ENCODE measurements at regions not wholly inside any gene's neighbourhood (a gene's known extent, or its start where the extent isn't known, plus 50 kb on each side); places are given as distances from the start of the nearest gene placed in this dataset.

DNA sequence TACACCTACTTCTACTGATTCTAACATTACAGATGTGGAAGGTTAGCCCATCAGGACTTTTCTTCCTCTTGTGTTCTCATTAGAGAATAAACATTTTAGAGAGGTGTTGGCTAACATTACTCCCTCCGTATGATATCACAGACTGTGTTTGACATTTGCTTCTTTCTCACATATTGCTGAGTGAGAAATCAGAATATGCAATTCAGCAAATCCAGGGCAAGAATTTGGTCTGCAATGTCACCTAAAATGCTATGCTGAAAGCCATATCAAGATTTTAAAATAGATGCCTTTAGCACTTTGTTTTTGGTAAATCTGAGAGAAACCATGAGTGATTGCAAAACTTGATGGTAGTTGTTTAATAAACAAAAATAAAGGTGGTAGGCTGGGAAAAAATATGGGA is 319.1 kb downstream of the C4orf33 start:
- no peaks in the 10 kb centered on the region for H3K36me3 ChIP-seq (ENCODE audit: insufficient read depth, low read length)
- no peak overlapping the region for H3K4me3 ChIP-seq
- H3K27ac ChIP-seq: no peak overlapping the region
- H3K9me3 ChIP-seq (ENCODE audit: low read depth, low read length): no peaks in the 10 kb centered on the region
- no peak overlapping the region for H3K9ac ChIP-seq (ENCODE audit: insufficient read length)
- TF ChIP-seq POLR2AphosphoS5 (IDR thresholded peaks at IDR 0.05; ENCODE audit: borderline replicate concordance, low read depth, low read length) (no peak), FOXP2 (optimal IDR thresholded peaks at IDR 0.05; ENCODE audit: control extremely low read depth, extremely low read length, insufficient read depth) (no peak), EZH2 (IDR thresholded peaks at IDR 0.05) (no peak)
- DNase-seq (ENCODE audit: low read depth, low spot score): no peak

- Histone ChIP-seq H3K9ac (ENCODE audit: insufficient read length) (no peak overlapping the region), H3K27ac (no peak overlapping the region), H3K4me3 (no peak overlapping the region), H3K36me3 (ENCODE audit: insufficient read depth, low read length) (no peaks in the 10 kb centered on the region), H3K9me3 (ENCODE audit: low read depth, low read length) (no peaks in the 10 kb centered on the region)
- no peak for DNase-seq (ENCODE audit: low read depth, low spot score)
- TF ChIP-seq EZH2 (IDR thresholded peaks at IDR 0.05): no peak
- TF ChIP-seq POLR2AphosphoS5 (IDR thresholded peaks at IDR 0.05; ENCODE audit: borderline replicate concordance, low read depth, low read length): no peak
- no peak for TF ChIP-seq FOXP2 (optimal IDR thresholded peaks at IDR 0.05; ENCODE audit: control extremely low read depth, extremely low read length, insufficient read depth)
These were observed 324.7 kb downstream of the C4orf33 start for GRCh38 chr4:129420637-129421036.

DNA sequence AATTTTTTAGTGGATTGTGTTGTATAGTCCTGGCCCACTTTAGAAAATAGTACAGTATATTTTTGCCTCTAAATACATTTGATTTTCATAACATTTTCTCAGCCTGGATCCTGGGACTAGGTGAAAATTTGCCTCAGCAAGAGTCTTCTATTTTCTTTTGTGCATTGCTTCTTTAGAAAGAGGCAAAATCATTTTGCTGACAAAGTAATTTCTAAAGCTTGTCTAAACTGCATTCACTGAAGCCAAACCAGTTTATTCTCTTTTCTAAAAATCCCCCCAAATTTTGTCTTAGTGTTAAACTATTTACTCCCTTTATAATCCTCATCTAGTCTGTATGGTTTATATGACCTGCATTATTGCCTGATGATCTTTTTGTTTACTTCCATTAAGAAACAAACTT is 326.3 kb downstream of the C4orf33 start:
- TF ChIP-seq FOXP2 (optimal IDR thresholded peaks at IDR 0.05; ENCODE audit: control extremely low read depth, extremely low read length, insufficient read depth): no peak
- no peak for TF ChIP-seq POLR2AphosphoS5 (IDR thresholded peaks at IDR 0.05; ENCODE audit: borderline replicate concordance, low read depth, low read length)
- TF ChIP-seq EZH2 (IDR thresholded peaks at IDR 0.05): no peak
- DNase-seq (ENCODE audit: low read depth, low spot score): no peak
- Histone ChIP-seq H3K4me3 (no peak overlapping the region), H3K9me3 (ENCODE audit: low read depth, low read length) (no peaks in the 10 kb centered on the region), H3K9ac (ENCODE audit: insufficient read length) (no peak overlapping the region), H3K36me3 (ENCODE audit: insufficient read depth, low read length) (no peaks in the 10 kb centered on the region), H3K27ac (no peak overlapping the region)

DNA sequence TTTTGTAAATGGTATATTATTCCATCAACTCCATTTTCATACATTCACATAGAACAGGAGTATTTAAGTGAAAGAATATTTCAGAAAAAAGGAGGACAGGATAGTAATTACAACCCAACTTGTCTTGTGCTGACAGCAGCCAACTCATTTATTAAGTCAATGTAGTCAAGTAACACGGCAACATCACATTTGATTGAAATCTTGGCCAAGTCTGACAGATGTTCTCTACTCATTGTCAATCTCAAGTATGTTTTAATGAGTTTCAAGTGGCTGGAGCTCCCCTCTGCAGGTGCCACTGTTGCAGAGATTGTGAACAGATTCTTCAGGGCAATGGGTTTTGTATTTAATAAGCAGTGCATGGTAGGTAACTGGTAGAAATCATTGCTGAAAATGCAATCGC is 332.5 kb downstream of the C4orf33 start:
- Histone ChIP-seq H3K27ac (no peak overlapping the region), H3K4me3 (no peak overlapping the region)

GRCh38 chr4:129429581-129430320 is 333.8 kb downstream of the C4orf33 start:
- Histone ChIP-seq H3K27ac (peak overlapping the region; percentile 66; the same call in 1 of the 2 replicates), H3K9ac (ENCODE audit: insufficient read length) (no peak overlapping the region), H3K36me3 (ENCODE audit: insufficient read depth, low read length) (no peaks in the 10 kb centered on the region), H3K9me3 (ENCODE audit: low read depth, low read length) (no peaks in the 10 kb centered on the region), H3K4me3 (peak overlapping the region; percentile 8; the same call in 1 of the 2 replicates)
- DNase-seq (ENCODE audit: low read depth, low spot score): peak; percentile 45
- TF ChIP-seq EZH2 (IDR thresholded peaks at IDR 0.05): no peak
- TF ChIP-seq FOXP2 (optimal IDR thresholded peaks at IDR 0.05; ENCODE audit: control extremely low read depth, extremely low read length, insufficient read depth): no peak
- no peak for TF ChIP-seq POLR2AphosphoS5 (IDR thresholded peaks at IDR 0.05; ENCODE audit: borderline replicate concordance, low read depth, low read length)

More for the DNA sequence above, 332.5 kb downstream of the C4orf33 start:
- Histone ChIP-seq H3K9me3 (ENCODE audit: low read depth, low read length) (no peaks in the 10 kb centered on the region), H3K36me3 (ENCODE audit: insufficient read depth, low read length) (no peaks in the 10 kb centered on the region), H3K9ac (ENCODE audit: insufficient read length) (no peak overlapping the region)
- no peak for DNase-seq (ENCODE audit: low read depth, low spot score)
- TF ChIP-seq POLR2AphosphoS5 (IDR thresholded peaks at IDR 0.05; ENCODE audit: borderline replicate concordance, low read depth, low read length) (no peak), FOXP2 (optimal IDR thresholded peaks at IDR 0.05; ENCODE audit: control extremely low read depth, extremely low read length, insufficient read depth) (no peak), EZH2 (IDR thresholded peaks at IDR 0.05) (no peak)

DNA sequence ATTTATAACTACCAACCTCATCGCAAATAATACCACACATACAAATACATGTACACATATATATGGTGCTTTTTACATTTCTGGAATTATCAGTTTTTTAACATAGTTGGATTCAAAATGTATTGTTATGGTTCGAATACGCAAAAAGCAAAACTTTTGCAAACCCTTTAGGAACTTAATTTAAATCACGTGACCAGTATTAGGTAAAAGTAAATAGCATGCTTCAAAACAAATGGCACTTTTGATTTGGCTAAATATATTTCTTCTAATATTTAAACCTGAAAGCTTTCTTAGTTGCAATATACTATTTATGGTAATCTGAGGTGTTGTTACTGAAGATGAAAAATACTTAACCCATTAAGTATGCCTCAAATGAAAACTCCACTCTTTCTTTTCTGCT is 341.4 kb downstream of the C4orf33 start:
- H3K27ac ChIP-seq: no peak overlapping the region
- H3K9me3 ChIP-seq (ENCODE audit: low read depth, low read length): no peaks in the 10 kb centered on the region
- H3K36me3 ChIP-seq (ENCODE audit: insufficient read depth, low read length): no peaks in the 10 kb centered on the region
- TF ChIP-seq EZH2 (IDR thresholded peaks at IDR 0.05) (no peak), POLR2AphosphoS5 (IDR thresholded peaks at IDR 0.05; ENCODE audit: borderline replicate concordance, low read depth, low read length) (no peak), FOXP2 (optimal IDR thresholded peaks at IDR 0.05; ENCODE audit: control extremely low read depth, extremely low read length, insufficient read depth) (no peak)
- no peak overlapping the region for H3K4me3 ChIP-seq
- H3K9ac ChIP-seq (ENCODE audit: insufficient read length): no peak overlapping the region
- DNase-seq (ENCODE audit: low read depth, low spot score): no peak

GRCh38 chr4:129438456-129438981 is 342.6 kb downstream of the C4orf33 start:
- H3K4me3 ChIP-seq: no peak overlapping the region
- DNase-seq (ENCODE audit: low read depth, low spot score): no peak
- TF ChIP-seq POLR2AphosphoS5 (IDR thresholded peaks at IDR 0.05; ENCODE audit: borderline replicate concordance, low read depth, low read length) (no peak), FOXP2 (optimal IDR thresholded peaks at IDR 0.05; ENCODE audit: control extremely low read depth, extremely low read length, insufficient read depth) (no peak), EZH2 (IDR thresholded peaks at IDR 0.05) (no peak)
- no peaks in the 10 kb centered on the region for H3K9me3 ChIP-seq (ENCODE audit: low read depth, low read length)
- H3K9ac ChIP-seq (ENCODE audit: insufficient read length): no peak overlapping the region
- H3K36me3 ChIP-seq (ENCODE audit: insufficient read depth, low read length): no peaks in the 10 kb centered on the region
- no peak overlapping the region for H3K27ac ChIP-seq

GRCh38 chr4:129446074-129446473 is 350.1 kb downstream of the C4orf33 start:
- Histone ChIP-seq H3K9me3 (ENCODE audit: low read depth, low read length) (no peaks in the 10 kb centered on the region), H3K4me3 (no peak overlapping the region), H3K9ac (ENCODE audit: insufficient read length) (no peak overlapping the region), H3K27ac (no peak overlapping the region), H3K36me3 (ENCODE audit: insufficient read depth, low read length) (no peaks in the 10 kb centered on the region)
- TF ChIP-seq POLR2AphosphoS5 (IDR thresholded peaks at IDR 0.05; ENCODE audit: borderline replicate concordance, low read depth, low read length) (no peak), FOXP2 (optimal IDR thresholded peaks at IDR 0.05; ENCODE audit: control extremely low read depth, extremely low read length, insufficient read depth) (no peak), EZH2 (IDR thresholded peaks at IDR 0.05) (no peak)
- no peak for DNase-seq (ENCODE audit: low read depth, low spot score)

All from SK-N-MC (cell line).